T-helper 1 cell (primary cell): ENCODE measurements at regions not wholly inside any gene's neighbourhood (a gene's known extent, or its start where the extent isn't known, plus 50 kb on each side); places are given as distances from the start of the nearest gene placed in this dataset.

Experiments
- DNase-seq, 5 donors: peaks; one replicate each; pipeline ENCODE4 v3.0.0-alpha.2; 2012 to 2020

DNA sequence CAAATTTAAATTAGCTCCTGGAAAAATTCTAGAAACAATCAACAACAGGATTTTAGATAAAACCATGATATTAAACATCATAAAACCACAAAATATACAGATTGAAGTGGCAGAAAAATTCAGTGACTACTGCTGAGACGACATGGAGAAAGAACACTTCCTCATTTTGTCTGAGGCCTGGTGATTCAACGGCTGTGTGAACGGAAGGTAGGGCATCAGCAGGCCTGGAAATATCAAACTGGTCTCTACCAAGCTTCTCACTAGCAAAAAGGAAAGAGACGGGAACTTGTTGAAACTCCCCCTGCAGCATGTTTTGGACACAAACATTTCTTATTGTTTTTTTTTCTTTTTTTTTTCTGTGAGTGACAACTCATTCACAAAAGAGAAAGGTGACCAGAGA is 58.0 kb upstream of the AHI1 start:
- no peak for DNase-seq

DNA sequence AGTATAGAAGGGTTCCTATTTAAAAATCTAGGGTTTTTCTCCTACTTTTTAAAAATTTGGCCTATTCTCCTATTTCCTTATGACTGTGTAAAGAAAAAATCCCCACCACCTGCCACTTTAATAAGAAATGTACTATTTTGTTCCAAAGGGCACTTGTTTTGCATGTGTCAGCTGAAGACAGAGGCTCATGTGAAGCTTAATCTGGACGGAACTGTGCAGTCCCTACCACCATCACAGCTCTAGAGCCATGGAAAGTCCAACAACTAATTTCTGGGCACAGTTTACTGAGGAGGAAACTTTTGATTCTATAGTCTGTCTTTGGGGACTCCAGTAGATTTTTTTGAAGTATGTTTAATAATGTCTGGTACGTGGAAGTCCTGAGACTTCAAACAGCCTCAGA is 60.0 kb upstream of the AHI1 start:
- DNase-seq: no peak

DNA sequence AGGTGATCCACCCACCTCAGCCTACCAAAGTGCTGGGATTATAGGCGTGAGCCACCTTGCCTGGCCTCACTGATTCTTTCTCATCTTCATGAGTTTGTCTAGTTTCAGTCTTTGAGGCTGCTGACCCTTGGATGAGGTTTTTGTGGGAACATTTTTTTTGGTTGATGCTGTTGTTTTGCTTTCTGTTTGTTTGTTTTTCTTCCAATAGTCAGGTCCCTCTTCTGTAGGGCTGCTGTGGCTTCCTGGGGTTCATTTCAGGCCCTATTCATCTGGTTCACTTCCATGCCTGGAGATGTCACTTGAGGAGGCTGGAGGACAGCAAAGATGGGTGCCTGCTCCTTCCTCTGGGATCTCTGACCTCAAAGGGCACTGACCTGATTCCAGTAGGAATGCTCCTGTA is 68.1 kb upstream of the AHI1 start:
- peak in 1 of 5 donors; percentile 40 for DNase-seq

DNA sequence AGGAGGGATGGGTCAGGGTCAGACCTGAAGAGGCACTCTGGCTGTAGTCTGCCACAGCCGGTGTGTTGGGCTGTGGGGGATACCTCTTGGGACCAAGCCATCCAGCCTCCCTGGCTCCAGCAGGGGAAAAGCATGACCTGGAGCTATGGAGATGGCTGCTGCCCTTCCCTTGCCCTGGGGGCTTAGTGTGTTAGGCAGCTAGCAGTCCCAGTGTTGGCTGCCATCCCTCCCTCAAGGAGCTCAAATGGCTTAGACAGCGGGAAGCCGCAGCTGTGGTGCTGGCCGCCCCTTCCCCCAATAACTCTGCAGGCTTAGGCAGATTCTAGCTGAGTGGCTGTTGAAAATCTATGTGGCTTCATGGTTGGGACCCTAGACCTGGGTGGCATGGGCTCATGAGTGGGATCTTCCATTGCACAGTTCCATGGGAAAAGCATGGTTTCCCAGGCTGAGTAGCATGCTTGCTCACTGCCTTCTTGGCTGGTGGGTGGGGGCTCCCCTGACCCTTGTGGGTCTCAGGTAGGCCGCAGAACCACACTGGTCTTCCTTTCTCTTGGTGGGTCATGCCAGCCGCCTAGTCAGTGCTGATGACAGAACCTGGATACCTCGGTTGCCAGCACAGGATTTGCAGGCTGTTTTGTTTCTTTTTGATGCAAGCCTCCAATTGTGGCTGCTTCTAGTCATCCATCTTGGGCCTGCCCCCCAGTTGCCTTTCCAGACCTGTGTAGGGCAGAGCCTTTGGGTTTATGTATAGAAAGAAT is 69.0 kb upstream of the AHI1 start:
- DNase-seq: no peak

DNA sequence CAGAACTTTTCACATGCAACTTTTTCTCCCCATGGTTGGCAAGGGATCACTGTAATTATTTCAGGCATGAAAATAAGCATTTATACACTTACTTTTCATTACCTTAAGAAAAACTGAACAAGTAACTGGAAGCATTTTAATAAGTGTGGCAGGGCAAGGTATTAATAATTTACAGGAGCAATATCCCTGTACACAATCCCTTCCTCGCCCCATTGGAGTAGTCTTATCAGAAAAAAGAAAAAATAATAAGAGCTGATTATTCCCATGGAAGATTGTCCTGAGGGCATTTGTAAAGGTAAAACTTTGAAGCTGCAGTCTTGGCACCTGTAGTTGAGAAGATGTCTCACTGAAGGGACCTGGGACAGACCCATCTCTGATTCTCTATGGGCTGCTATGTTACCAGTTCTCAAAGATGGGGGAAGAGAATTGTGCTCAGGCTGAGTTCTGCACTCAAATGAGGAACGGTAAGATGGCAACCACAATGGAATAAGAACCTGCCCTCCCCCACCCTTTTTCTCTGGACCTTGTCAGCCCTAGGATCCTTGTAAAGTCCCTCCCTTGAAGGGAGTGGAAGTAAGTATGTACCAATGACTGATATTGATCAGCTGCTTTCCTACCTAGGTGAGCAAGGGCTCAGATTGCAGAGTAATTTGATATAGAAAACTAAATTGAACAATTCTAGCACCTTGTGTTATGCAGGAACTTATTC is 70.0 kb upstream of the AHI1 start:
- peak in 1 of 5 donors; percentile 20 for DNase-seq

DNA sequence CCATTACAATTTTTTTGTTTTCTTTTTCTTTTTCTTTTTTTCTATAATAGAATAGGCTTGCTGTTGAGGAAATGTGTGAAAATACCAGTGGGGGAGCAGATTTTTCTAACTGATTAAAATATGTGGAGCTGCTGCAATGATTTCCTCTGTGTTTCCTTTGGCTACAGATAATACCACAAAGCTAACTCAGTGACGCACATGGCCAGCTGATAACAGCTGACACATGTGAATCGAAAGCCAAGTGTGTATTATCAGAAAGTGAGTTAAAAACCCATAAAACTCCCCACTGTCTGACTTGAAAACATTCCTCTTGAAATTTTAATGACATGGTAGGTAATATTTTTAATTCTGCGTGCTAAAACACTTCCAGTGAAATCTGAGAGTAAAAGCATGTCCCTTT is 70.8 kb upstream of the AHI1 start:
- peak in 2 of 5 donors; percentile 7 to 85 for DNase-seq

DNA sequence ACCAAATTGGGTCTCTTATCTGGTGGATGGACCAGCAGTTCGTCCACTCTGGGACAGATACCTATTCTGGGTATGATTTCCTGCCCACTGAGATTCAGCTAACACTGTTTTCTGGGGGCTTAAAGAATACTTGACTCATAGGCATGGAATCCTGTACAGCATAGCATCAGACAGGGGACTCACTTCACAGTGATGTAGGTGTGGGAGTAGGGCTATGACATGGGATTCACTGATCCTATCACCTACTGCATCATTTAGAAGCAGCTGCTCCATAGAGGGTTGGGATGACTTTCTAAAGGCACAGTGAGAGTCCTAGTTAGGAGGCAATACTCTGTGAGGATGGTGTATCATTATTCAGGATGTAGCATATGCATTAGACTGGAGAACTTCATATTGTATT is 74.5 kb upstream of the AHI1 start:
- no peak for DNase-seq

DNA sequence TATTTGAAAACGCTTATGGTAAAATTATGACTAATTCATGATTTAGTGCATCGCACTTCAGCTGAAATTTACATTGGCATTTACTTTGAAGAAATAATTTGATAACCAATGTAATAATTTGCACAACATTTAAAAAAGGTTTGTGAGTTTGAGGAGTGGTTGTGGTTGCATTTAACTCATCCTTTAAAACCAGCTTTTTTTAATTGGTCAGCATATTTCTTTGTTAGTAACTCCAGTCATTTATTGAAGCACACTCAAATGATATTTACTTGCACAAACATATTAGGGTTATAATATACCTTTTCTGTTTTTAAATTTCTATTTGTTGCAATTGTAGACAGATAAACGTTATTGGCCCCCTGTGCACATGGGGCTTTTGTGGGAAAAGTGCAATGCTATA is 78.1 kb upstream of the AHI1 start:
- no peak for DNase-seq

DNA sequence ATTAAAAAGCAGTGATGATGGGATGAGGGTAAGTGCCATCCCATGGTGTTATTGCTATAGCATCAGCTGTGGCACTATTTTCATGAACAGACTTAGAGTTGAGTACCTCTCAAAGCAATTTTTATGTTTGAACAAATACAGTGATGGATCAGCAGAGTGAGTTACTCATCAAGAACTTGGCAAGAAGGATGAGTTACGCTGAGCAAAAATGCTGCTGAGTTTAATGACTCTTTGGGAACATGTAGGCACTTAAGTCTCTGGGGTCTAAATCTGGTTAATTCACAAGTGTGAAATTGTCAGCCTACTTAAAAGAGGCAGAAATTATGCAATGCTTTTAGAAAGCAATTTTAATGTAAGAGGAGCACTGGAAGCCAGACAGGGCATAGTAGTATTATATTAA is 78.5 kb upstream of the AHI1 start:
- DNase-seq: no peak

DNA sequence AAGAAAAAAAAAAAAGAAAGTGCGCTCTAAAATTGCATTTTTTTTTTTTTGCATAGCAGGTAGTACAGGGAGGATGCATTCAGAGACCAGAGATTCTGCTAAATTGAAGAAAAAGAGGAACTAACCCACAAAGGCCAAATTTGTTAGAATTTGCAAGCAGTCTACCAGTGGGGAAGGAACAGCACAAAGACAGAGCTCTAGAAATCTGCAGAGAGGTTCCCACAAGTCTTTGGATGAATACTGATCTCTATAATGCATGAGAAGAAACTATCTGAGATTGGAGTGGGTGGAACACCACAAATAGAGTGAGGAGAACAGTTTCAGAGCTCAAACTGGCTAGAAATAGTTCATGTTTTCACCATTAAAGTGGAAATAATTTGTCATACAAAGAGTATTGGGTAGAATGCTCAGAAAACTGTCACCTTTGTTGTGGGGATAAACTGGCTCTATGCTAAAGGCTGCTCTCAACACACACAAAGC is 79.6 kb upstream of the AHI1 start:
- DNase-seq: peak in 1 of 5 donors; percentile 35

DNA sequence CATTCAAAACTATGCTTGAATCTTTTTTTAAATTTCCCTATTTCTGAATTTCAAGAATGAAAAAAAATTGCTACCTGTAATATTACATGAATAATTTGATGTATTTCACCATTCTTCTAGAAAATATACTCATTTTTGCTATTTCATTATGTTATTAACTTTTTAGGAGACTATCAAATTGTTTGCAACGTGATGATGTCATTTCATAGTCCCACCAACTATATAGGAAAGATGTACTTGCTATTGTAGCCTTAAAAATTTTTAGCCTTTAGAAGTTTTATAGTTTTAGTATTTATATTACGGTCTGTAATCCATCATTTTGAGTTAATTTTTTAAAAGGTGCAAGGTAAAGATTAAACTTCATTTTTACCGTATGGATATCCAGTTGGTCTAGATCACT is 81.4 kb upstream of the AHI1 start:
- DNase-seq: no peak

DNA sequence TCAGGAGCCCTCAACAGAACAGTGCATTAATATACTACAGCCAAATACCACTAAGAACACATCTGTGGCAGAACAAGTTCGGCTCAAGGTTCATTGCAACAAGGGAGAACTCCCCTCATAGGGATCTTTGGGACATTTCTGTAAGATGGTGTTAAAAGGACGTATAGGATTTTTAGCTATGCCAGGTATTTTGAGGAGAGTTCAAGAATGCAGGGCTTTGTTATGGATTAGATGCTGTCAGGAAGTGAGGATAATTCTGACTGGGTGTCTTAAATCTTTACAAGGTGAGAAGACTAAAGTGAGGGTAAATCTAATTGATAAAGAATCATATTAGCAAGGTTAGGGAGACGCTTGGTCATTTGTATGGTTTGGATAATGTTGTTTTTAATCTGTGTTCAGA is 83.7 kb upstream of the AHI1 start:
- no peak for DNase-seq

DNA sequence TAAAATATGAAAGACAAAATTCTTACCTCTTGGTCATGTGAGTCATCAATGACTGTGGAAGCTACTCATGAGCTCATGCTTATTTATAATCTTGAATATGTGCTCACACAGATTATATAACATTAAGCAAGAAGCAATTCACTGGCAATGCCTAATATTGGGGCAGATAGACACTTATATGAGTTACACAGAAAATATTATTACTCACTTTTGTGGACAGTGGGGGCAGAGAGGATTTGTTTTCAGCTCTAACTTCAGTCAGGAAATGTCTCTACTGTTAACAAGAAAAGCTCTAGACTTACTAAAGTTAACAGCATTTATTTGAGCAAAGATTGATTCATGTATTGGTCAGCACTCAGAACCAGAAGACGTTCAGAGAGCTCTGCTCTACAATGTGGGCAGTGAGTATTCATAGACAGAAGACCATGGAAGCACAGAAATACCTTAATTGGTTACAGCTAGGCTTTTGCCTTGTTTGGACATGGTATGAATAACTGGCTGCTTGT is 85.8 kb upstream of the AHI1 start:
- DNase-seq: no peak

DNA sequence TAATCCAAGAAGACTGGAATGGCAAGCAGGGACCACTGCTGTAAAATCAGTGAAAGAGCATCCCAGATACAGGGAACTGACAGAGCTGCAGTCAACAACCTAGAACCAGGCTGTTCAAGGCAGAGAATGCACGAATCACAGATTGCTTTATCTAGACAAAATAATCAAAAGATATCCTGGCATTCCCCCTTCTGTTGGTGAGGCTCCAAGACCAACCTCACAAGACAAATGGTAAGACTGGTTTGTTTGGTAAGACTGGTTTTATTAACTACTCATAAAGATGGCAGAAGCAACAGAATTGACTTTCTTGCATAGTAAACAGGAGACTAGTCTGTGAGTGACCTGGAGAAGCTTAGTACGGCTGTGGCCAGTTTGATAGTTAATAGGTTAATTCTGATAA is 88.8 kb upstream of the AHI1 start:
- DNase-seq: no peak

DNA sequence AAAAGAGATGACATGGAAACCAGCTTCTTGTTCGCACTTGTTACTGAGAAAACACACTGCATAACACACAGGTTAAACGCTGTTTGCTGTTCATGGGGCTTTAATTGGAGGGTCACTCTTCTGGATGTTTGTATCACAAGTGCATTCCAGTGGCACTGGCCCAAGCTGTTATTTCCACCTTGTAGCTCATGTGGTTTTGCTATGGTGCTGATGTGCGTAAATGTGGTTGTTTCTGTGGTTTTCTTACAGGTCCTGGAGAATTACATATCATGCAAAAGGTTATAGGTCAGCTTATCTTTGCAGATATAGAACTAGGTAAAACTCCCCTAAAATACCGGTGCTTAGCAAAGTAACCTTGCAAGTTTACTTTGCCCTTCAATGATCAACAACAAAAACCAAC is 89.3 kb upstream of the AHI1 start:
- peak in 1 of 5 donors; percentile 85 for DNase-seq

DNA sequence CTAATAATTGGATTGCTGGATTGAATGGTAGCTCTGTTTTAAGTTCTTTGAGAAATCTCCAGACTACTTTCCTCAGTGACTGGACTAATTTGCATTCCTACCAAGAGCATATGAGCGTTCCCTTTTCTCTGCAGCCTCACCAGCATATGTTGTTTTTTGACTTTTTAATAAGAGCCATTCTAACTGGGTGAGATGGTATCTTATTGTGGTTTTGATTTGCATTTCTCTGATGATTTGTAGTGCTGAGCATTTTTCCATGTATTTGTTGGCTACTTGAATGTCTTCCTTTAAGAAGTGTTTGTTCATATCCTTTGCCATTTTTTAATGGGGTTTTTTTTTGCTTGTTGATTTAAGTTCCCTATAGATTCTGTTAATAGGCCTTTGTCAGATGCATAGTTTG is 94.7 kb upstream of the AHI1 start:
- DNase-seq: no peak

DNA sequence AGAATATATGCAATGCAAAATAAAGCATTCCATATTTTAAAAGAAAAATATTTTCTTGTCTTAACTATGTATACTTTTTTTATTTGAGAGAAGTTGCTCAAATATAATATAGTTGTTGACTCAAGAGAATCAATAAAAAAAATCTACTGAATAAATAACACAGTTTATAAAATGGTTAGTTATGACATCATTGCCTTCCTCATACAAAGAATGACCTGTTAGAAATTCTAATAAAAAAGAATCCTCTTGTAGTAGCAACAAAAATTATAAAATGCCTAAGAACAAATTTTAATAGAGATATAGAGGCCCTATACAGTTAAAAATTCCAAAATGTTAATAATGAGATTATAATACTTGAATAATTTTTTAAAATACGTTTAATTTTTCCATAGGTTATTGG is 96.5 kb upstream of the AHI1 start:
- no peak for DNase-seq

DNA sequence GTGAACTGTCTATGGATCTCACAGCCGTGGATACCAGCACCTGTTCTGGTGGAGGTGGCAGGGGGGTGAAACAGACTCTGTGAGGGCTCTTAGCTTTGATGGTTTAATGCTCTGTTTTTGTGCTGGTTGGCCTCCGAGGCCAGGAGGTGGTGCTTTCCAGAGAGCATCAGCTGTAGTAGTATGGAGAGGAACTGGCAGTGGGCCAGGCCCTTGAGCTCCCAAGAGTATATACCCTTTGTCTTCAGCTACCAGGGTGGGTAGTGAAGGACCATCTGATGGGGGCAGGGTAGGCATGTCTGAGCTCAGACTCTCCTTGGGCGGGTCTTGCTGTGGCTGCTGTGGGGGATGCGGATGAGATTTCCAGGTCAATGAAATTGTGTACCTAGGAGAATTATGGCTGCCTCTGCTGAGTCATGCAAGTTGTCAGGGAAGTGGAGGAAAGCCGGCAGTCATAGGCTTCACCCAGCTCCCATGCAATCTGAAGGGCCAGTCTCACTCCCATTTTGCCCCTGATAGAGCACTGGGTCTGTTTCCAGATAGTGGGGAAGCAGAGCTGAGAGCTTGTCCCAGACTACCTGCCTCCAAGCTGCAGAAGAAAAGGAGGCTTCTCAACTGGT is 102.7 kb upstream of the AHI1 start:
- no peak for DNase-seq

DNA sequence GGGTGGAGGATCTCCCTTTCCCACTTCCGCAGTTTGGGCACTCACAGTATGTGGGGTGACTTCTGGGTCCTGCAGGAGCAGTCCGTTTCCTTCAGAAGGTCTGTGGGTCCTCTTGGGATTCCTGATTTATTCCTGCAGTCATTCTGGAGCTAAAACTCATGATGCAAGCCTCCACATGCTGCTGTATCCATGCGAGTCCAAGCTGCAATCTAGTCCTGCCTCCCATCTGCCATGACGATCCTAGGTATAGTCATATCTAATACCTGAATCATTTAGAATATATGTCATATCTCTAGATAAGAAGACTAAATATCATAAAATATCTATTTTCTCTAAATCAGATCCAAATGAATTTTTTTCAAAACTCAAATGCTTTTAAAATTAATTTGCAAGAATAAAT is 103.4 kb upstream of the AHI1 start:
- no peak for DNase-seq

DNA sequence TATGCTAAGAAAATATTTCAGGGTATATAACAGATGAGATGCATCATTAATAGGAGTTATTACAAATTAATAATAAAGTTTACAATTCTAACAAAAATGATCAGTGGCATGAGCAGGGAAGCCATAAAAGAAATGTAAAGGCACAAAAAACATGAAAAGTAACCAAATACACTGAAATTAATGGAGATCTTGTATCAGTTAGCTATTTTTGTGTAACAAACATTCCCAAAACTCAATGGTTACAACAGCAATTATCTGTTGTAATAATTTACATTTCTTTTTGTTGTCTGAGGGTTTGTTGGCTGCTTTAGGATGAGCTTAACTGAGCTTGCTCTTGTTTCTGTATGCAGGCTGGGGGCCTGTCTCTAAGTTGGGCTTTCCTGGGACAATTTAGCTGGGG is 104.3 kb upstream of the AHI1 start:
- no peak for DNase-seq

DNA sequence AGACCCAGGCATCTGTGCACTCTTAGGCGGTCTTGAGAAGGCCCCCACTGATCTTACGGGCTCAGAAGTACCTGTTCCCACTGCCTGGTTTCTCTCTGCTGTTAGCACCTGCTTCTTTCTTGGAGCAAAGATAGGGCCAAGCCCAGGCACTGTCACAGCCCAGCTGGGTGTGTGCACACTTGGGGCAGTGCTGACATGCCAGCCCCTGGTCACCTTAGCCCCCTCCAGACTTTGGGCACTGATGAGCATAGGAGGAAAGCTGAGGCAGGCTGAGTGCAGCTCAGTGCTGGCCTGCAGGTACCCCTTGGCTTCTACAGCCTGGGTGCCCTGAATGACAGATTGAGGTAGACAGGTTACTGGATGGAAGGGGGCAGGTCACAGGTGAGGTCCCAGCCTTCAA is 105.7 kb upstream of the AHI1 start:
- DNase-seq: no peak

DNA sequence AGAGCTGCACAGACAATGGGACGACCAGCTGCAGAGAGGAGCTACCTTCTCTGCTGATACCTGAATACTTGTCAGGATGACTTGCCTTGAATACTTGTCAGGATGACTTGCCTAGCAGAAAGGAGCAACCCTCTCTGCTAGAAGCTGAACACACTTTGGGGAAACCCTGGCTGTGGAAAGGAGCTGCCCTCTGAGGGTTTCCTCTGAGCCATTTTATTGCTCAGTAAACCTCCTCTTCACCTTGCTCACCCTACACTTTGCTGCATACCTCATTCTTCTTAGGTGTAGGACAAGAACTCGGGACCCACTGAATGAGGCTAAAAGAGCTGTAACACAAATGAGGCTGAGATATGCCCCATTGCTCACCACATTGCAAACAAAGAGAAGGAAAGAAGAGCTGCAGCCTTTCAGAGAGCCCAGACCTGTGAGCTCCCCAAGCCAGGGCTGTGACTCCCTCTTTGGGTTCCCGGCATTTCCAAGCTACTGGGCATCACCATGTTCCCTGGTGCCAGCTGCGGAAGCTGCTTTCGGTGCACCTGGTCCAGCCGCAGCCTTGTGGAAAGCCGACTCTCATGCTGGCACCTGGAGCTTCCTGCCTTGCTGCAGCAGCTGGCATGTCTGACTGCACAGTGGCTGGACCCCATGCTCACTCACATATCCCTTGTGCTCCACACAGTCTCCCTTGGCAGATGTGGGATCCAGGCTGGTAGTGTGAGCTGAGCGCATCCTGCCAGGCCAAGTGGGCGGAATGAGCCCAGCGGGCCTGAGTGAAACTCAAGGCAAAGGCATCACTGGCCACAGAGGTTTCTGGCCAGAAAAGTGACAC is 106.7 kb upstream of the AHI1 start:
- no peak for DNase-seq

DNA sequence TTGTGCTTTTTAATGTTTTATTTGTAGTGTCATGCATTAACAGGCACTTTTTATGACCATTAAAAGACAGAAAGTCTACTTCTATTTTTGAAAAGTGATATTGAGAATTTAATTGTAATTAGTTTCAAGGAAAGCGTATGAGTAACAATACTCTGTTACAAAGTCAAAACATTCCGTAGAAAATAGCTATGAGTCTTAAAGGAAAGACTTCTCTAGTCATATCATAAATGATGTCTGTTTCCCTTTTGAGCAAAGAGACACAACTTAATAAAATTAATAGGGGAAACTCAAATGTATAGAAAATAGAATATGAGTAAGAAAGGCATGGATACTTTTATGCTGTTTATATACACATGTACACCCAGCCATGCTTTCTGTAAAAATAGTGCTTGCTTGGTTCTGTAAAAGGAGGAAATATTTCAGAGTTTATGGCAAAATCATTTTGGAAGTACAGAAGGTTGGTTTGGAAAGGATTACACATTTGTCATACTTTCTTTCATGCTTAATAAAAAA is 107.8 kb upstream of the AHI1 start:
- DNase-seq: no peak
